Gastroesophageal sphincter (tissue), 3 donors: ENCODE measurements at regions not wholly inside any gene's neighbourhood (a gene's known extent, or its start where the extent isn't known, plus 50 kb on each side); places are given as distances from the start of the nearest gene placed in this dataset.

Source experiments
- POLR2A ChIP-seq, 2 donors: fragments of 450-650 bp; IDR thresholded peaks; one replicate each; pipeline ENCODE4 v1.6.1; 2017; ENCODE audit warnings: antibody characterized with exemption in 2 of 2, mild to moderate bottlenecking in 2 of 2, moderate library complexity in 1 of 2
- POLR2AphosphoS5 ChIP-seq: sonication (generic); formaldehyde crosslinking; IDR thresholded peaks from one replicate; pipeline ENCODE4 v1.6.1; 2017; ENCODE audit warnings: antibody characterized with exemption
- TF ChIP-seq, protein P1 (sequence below), 4 experiments: fragments of 200-600 bp in 2 of 4; fragments of 450-650 bp in 2 of 4; sonication (generic) in 1 of 4; IDR thresholded peaks; one replicate each; pipeline ENCODE4 v1.5.1; 2017 to 2019; ENCODE audit warnings: antibody characterized with exemption in 4 of 4, mild to moderate bottlenecking in 2 of 4, moderate library complexity in 2 of 4

DNA sequence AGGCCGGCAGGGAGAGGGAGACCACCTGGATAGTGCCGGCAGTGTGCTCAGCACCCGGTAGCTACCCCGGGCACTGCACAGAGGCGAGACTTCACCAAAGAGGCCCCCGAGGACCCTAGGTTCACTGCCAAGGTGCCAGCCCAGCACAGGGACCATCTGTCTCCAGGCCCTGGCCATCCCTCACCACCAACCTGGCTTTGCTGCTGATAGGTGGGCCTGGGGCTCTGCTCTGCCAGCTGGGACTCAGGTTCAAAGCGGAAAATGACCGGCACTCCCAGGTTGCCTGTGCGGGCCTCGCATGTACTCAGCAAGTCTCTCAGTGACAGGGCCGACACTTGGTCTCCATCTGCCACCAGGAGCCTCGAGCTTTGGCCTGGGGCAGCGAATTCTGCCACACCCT lies 812.2 kb downstream of the BRD1 start:
- TF ChIP-seq, protein P1, sequence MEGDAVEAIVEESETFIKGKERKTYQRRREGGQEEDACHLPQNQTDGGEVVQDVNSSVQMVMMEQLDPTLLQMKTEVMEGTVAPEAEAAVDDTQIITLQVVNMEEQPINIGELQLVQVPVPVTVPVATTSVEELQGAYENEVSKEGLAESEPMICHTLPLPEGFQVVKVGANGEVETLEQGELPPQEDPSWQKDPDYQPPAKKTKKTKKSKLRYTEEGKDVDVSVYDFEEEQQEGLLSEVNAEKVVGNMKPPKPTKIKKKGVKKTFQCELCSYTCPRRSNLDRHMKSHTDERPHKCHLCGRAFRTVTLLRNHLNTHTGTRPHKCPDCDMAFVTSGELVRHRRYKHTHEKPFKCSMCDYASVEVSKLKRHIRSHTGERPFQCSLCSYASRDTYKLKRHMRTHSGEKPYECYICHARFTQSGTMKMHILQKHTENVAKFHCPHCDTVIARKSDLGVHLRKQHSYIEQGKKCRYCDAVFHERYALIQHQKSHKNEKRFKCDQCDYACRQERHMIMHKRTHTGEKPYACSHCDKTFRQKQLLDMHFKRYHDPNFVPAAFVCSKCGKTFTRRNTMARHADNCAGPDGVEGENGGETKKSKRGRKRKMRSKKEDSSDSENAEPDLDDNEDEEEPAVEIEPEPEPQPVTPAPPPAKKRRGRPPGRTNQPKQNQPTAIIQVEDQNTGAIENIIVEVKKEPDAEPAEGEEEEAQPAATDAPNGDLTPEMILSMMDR (IDR thresholded peaks at IDR 0.05) = no peak
- TF ChIP-seq POLR2A (IDR thresholded peaks at IDR 0.05) (no peak), POLR2AphosphoS5 (no peak)
